HepG2 (cell line): ENCODE measurements at regions not wholly inside any gene's neighbourhood (a gene's known extent, or its start where the extent isn't known, plus 50 kb on each side); places are given as distances from the start of the nearest gene placed in this dataset.

Experiments
- ASH2L ChIP-seq: fragments of 300-600, 200-600 bp; sonication (generic); IDR thresholded peaks from 2 replicates; pipeline ENCODE4 v1.7.0; 2017; ENCODE audit warnings: low read depth, mild to moderate bottlenecking, moderate library complexity, mixed read lengths, low read length; ENCODE audit not compliant: insufficient read length
- BCLAF1 ChIP-seq: fragments of 450-650 bp; IDR thresholded peaks from 2 replicates; pipeline ENCODE4 v1.6.1; 2017; ENCODE audit warnings: mild to moderate bottlenecking
- CEBPZ ChIP-seq: IDR thresholded peaks from 2 replicates; pipeline ENCODE4 v1.6.1; 2012; ENCODE audit warnings: low read length, improper control_type of control experiment
- GATAD1 ChIP-seq: IDR thresholded peaks from 2 replicates; pipeline ENCODE4 v1.6.1; 2016; ENCODE audit warnings: missing genetic modification reagents, missing compliant biosample characterization
- KLF16 ChIP-seq, 2 experiments: sonication (generic) in 1 of 2; formaldehyde crosslinking in 1 of 2; IDR thresholded peaks; 2 replicates each; pipeline versions ENCODE4 v1.6.1 to v1.8.0; 2016 to 2023; ENCODE audit warnings: missing genetic modification reagents in 2 of 2, missing compliant biosample characterization in 1 of 2
- NCOR1 ChIP-seq: fragments of 200-600 bp; sonication (generic); IDR thresholded peaks from 2 replicates; pipeline ENCODE4 v1.7.0; 2017; ENCODE audit warnings: antibody characterized with exemption, low read length, borderline replicate concordance
- RBFOX2 ChIP-seq: fragments of 200-400 bp; formaldehyde crosslinking; IDR thresholded peaks from 2 replicates; pipeline ENCODE4 v1.6.1; 2017; ENCODE audit warnings: low read depth, mild to moderate bottlenecking, low read length
- TRIM24 ChIP-seq: sonication (generic); formaldehyde crosslinking; IDR thresholded peaks from 2 replicates; pipeline ENCODE4 v1.8.0; 2022; ENCODE audit warnings: mild to moderate bottlenecking, missing genetic modification reagents
- ZNF253 ChIP-seq: sonication (generic); formaldehyde crosslinking; IDR thresholded peaks from 2 replicates; pipeline ENCODE4 v1.8.0; 2022; ENCODE audit warnings: mild to moderate bottlenecking, missing genetic modification reagents, borderline replicate concordance
- ZNF333 ChIP-seq: sonication (generic); formaldehyde crosslinking; IDR thresholded peaks from 2 replicates; pipeline ENCODE4 v1.4.0; 2020; ENCODE audit warnings: mild to moderate bottlenecking, missing genetic modification reagents, borderline replicate concordance
- ZNF629 ChIP-seq: sonication (generic); formaldehyde crosslinking; conservative IDR thresholded peaks from 2 replicates; pipeline ENCODE4 v1.5.0; 2020; ENCODE audit warnings: missing genetic modification reagents
- TF ChIP-seq, protein P1 (sequence below): sonication (generic); formaldehyde crosslinking; IDR thresholded peaks from 2 replicates; pipeline ENCODE4 v1.9.0; 2022; ENCODE audit warnings: missing genetic modification reagents, mild to moderate bottlenecking, borderline replicate concordance
- TF ChIP-seq, protein P2 (sequence below): sonication (generic); formaldehyde crosslinking; IDR thresholded peaks from 2 replicates; pipeline ENCODE4 v1.5.1; 2020; ENCODE audit warnings: missing genetic modification reagents, mild to moderate bottlenecking, borderline replicate concordance
- TF ChIP-seq, protein P3 (sequence below): sonication (generic); formaldehyde crosslinking; IDR thresholded peaks from 2 replicates; pipeline ENCODE4 v1.4.0; 2020; ENCODE audit warnings: mild to moderate bottlenecking, missing genetic modification reagents

- TF ChIP-seq BCLAF1 (no peak), ZNF629 (CRISPR knock-in tag) (peak; percentile 91), ASH2L (no peak), TRIM24 (no peak), CEBPZ (no peak), ZNF333 (CRISPR knock-in tag) (0 out of 2 replicates have a peak, but pooled peaks have one; percentile 34), GATAD1 (CRISPR knock-in tag) (no peak), RBFOX2 (no peak), ZNF253 (CRISPR knock-in tag) (no peak), KLF16 (CRISPR knock-in tag; IDR thresholded peaks at IDR 0.05) (no peak), NCOR1 (no peak)
- TF ChIP-seq, protein P1, sequence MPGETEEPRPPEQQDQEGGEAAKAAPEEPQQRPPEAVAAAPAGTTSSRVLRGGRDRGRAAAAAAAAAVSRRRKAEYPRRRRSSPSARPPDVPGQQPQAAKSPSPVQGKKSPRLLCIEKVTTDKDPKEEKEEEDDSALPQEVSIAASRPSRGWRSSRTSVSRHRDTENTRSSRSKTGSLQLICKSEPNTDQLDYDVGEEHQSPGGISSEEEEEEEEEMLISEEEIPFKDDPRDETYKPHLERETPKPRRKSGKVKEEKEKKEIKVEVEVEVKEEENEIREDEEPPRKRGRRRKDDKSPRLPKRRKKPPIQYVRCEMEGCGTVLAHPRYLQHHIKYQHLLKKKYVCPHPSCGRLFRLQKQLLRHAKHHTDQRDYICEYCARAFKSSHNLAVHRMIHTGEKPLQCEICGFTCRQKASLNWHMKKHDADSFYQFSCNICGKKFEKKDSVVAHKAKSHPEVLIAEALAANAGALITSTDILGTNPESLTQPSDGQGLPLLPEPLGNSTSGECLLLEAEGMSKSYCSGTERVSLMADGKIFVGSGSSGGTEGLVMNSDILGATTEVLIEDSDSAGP = peak; percentile 48; the same call in 1 of the 2 replicates
- TF ChIP-seq, protein P2, sequence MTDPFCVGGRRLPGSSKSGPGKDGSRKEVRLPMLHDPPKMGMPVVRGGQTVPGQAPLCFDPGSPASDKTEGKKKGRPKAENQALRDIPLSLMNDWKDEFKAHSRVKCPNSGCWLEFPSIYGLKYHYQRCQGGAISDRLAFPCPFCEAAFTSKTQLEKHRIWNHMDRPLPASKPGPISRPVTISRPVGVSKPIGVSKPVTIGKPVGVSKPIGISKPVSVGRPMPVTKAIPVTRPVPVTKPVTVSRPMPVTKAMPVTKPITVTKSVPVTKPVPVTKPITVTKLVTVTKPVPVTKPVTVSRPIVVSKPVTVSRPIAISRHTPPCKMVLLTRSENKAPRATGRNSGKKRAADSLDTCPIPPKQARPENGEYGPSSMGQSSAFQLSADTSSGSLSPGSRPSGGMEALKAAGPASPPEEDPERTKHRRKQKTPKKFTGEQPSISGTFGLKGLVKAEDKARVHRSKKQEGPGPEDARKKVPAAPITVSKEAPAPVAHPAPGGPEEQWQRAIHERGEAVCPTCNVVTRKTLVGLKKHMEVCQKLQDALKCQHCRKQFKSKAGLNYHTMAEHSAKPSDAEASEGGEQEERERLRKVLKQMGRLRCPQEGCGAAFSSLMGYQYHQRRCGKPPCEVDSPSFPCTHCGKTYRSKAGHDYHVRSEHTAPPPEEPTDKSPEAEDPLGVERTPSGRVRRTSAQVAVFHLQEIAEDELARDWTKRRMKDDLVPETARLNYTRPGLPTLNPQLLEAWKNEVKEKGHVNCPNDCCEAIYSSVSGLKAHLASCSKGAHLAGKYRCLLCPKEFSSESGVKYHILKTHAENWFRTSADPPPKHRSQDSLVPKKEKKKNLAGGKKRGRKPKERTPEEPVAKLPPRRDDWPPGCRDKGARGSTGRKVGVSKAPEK (CRISPR knock-in tag) = peak; percentile 70; the same call in 1 of the 2 replicates
- TF ChIP-seq, protein P3, sequence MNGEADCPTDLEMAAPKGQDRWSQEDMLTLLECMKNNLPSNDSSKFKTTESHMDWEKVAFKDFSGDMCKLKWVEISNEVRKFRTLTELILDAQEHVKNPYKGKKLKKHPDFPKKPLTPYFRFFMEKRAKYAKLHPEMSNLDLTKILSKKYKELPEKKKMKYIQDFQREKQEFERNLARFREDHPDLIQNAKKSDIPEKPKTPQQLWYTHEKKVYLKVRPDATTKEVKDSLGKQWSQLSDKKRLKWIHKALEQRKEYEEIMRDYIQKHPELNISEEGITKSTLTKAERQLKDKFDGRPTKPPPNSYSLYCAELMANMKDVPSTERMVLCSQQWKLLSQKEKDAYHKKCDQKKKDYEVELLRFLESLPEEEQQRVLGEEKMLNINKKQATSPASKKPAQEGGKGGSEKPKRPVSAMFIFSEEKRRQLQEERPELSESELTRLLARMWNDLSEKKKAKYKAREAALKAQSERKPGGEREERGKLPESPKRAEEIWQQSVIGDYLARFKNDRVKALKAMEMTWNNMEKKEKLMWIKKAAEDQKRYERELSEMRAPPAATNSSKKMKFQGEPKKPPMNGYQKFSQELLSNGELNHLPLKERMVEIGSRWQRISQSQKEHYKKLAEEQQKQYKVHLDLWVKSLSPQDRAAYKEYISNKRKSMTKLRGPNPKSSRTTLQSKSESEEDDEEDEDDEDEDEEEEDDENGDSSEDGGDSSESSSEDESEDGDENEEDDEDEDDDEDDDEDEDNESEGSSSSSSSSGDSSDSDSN (CRISPR knock-in tag) = peak; percentile 74
Observed at GRCh38 chr1:224503161-224504118, 68.8 kb upstream of the WDR26 start (continued).
